ENCODE measurements at regions not wholly inside any gene's neighbourhood (a gene's known extent, or its start where the extent isn't known, plus 50 kb on each side); places are given as distances from the start of the nearest gene placed in this dataset.
A peak's percentile ranks its signal among the peaks of the same experiment; 100 is the strongest.

GRCh38 chr2:103103678-103104077 is 341.8 kb downstream of the TMEM182 start:
- FAIRE-seq: no peak

GRCh38 chr2:103119352-103119751 is 357.5 kb downstream of the TMEM182 start:
- no peak for FAIRE-seq

DNA sequence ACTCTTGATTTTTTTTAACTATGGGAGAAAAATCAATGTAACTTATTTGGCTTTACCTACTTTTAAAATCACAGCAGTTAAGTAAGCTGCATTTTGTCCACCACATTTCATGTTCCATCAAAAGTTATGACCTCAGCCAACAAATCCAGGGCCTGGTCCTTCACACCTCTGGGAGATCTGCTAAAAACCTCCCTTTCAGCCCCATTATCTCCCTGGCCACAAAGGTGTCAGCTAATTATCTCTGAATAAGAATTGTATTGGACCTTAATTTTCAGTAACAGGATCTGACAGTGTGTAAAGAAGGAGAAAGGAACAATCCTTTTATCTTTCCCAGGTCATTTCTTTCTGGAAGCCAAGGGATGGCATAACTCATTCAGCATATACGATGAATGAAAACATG is 359.3 kb downstream of the TMEM182 start:
- no peak for FAIRE-seq

DNA sequence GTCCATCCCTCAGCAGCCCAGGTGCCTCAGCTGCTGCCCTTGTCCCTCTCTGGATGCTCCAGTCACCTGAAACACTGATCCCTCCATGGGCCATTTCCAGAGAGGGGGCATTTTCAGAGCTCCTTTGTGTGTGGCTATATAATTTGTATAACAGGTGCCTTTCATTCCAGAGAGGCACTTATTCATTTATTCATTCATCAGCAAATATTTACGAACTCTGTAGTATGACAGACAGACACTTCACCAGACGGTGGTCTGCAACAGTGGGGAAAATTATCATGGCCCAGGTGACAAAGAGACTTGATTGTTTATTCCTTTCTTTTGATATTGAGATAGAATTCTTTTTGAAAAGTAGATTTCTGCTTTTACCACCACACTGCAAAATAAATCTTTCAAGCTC is 361.7 kb downstream of the TMEM182 start:
- no peak for FAIRE-seq

DNA sequence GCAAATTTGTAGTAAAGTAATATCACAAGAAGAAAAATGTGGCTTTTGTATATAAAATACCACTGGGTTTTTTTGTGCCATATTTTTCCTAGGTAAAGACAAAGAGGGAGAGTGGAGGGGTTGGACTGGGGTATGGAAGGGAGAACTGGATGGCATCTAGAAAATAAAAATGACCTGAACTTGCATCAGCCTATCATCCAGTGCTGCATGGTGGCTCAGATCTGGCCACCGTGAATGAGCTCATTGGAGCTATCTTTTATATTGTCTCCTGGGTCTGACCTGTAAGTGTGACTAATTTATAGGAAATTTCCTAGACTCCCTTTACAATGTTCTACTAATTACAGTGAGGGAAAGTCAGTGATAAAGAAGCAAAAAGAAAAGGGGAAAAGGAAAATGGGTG is 369.0 kb downstream of the TMEM182 start:
- no peak for FAIRE-seq

DNA sequence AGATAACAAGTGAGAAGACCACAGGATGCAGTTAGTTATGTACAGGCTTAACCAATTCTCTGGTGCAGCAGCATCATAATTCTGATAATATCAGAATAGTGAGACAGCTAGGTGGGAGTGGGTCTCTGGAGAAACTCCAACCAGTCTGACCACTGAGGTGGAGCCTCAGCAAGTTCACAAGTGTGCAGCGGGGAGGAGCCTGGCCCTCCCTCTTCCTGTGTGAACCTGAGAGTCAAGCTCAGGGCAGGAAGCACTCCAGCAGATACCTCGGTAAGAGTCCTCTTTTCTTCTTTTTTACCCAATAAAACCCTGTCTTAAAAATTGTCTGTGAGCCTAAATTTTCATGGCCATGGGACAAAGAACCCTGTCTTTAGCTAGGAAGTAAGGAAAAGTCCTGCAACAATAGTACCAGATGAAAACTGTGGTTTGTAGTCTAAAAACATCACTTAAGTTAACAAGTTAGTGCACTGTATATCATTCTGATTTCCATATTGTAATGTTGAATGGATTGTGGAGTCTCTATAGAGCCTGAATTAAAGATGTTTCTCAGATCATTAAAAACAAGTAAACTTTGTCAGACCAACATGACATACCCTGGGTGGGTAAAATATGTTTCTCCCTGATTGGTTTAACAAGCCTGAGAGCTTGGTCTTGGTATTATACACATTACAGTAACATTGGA is 370.8 kb downstream of the TMEM182 start:
- FAIRE-seq: no peak

GRCh38 chr2:103135679-103136078 is 373.8 kb downstream of the TMEM182 start:
- FAIRE-seq: no peak

- FAIRE-seq: no peak
Measured at GRCh38 chr2:103138123-103138901, 376.5 kb downstream of the TMEM182 start.

DNA sequence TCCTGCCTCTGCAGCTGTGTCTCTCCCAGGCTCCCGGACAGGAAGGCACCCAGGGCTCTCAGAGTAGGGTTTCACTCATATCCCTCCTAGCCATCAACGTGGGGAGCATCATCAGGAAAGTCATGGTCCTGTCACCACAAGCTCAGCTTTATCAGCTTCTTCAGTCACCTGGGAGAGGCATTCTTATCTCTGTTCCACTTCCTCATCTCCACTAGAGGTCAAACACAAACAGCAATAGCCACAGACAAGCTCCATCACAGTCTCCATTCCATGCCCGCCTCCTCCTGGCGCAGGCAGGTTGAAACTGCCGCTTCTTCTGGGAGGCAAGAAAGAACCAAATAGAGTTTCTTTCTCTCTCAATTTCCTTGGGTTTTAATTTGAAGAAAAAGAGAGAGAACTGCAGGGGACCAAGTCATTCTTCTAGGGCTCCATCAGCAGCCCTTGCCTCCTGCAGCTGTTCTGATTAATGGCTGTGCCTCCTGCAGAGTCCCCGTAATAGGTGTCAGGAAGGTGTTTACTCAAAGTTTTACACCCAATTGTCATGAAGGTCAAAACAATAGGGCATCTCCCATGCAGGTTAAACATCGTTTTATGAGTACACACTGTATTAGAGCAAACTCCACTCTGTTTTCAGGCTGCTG is 377.9 kb downstream of the TMEM182 start:
- no peak for FAIRE-seq

- no peak for FAIRE-seq
Measured at GRCh38 chr2:103144837-103145236, 383.0 kb downstream of the TMEM182 start.

DNA sequence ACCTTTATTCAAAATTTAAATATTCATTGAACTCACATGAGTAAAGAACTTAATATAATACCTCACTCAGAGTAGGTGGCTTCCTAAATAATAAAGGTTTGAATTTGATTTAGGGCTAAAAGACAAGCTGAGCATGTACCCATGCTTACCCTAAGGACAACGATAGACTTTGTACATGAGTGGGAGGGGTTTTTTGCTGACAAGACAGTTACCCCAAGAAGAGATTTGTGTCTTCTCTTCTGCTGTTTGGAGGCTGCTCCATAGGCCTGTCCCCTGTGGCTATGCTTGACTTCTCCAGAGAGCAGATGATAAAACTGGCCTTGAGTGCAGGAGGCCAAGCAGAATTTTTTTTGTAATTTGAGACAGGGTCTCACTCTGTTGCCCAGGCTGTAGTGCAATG is 383.9 kb downstream of the TMEM182 start:
- FAIRE-seq: no peak

DNA sequence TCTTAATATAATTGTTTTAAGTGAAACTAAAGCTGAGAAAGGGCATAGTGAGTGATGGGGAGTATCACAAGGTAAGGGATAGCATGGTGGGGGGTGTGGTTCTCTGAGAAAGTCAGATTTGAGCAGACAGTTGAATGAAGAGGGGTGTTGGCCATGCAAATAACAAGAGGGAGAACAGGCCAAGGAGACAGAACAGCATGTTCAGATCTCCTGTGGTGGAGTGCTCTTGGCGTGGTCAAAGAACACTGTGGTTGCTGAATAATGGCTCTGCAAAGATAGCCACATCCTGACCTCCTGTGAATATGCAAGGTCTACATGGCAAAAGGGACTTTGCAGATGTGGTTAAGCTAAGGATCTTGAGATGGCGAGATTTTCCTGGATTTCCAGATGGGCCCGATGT is 389.2 kb downstream of the TMEM182 start:
- no peak for FAIRE-seq

DNA sequence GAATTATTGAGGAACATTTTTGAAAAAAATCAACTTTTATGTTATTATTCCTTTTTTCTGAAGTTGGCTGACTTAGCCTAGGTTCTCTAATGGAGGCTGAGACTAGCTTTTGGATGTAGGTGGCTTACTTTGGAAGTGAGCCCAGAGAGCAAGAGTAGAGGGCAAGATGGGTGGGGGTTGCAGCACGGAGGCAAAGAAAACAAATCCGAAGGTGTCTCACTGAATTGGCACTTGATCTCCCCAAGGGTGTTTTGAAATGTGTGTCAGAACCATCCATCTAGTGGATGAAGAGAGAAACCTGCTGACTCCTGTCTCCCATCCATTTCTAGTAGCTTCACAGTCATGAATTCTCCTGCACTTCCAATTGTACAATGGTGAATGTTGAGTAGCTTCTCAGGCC is 390.7 kb downstream of the TMEM182 start:
- no peak for FAIRE-seq

DNA sequence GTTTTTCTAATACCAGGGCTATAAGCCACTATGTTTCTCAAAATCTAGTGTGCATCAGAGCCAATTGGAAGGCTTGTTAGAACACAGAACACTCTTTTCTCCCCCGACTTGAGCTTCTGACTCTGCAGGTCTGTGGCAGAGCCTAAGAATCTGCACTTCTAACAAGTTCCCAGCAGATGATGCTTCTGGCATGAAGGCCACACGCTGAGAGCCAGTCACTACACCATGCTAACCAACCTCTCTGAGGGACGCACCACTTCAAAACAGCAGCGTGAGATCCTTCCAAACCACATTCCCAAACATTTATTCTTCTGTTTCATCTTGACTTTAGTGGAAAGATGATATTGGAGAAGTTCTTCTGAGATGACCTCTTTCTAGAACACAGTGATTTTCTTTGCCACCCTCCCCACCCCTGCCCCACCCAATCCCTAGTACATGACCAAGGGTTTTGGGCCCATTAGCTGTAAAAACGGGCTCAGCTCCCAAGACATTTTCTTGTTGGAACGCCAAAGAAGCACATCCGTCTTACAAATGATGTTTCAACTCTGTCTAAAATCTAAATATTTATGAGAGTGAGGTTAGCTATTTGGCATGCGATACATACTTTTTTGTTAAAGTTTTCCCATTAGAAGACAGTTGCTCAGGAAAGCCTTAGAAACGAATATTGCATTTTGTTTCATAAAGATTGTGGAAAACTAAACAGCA is 391.9 kb downstream of the TMEM182 start:
- no peak for FAIRE-seq

- no peak for FAIRE-seq
Measured at GRCh38 chr2:103155308-103155707, 393.5 kb downstream of the TMEM182 start.

GRCh38 chr2:103159018-103159417 is 397.2 kb downstream of the TMEM182 start:
- FAIRE-seq: no peak

DNA sequence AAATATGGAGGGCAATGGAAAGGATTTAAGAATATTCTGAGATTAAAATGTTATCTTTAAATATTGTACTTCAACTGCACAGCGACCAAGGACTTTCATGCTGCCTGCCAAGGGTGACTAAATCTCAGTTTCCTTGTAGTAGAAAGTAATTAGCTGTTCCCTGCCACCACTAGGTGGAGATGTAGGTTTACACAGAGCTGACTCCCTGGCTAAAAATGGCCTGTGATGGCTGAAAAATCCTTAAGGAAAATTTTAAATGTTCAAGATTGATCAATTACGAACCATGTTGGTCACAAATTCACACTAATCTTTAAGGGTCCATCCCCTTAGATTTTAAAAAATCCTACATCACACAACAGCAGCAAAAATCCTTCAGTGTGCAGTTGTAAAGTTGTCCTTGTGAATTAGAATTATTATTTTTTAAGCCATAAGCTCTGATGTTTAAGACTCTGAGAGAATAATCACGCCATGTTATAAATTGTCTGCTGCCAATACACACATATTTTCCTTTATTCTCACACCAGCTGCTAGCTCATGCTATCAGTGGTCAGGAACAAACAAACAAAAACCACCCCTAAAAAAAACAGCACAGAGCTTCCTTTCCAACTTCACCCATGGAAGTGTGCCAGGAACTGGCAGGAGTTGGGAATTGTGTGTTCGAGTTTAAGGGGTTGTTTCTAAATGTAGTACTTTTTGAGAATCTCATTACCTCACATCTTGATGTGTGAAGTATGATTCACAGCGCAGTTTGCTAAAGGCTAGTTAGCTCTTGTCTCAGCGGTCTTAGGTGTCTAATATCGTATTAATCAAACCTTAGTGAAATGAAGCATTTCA is 399.8 kb downstream of the TMEM182 start:
- FAIRE-seq: peak; percentile 85

DNA sequence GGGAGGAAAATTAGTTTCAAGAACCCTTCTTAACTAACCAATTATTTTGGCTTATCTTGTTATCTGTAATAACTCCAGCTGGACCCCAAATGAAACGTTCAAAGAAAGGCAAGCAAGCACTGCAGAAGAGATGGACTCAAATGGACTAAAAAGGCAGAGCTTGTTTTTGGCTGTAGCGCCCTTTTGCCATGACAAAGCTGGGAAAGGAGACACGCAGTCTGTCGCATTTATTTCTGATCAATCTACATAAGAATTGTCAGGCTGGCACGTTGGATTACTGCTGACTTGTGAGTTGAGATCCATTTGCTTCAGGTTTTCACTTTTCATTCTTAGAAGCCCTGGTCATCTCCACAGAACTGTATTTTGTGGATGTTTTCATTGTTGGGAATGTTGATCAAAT is 402.9 kb downstream of the TMEM182 start:
- FAIRE-seq: no peak

- FAIRE-seq: no peak
Measured at GRCh38 chr2:103165836-103166235, 404.0 kb downstream of the TMEM182 start.

DNA sequence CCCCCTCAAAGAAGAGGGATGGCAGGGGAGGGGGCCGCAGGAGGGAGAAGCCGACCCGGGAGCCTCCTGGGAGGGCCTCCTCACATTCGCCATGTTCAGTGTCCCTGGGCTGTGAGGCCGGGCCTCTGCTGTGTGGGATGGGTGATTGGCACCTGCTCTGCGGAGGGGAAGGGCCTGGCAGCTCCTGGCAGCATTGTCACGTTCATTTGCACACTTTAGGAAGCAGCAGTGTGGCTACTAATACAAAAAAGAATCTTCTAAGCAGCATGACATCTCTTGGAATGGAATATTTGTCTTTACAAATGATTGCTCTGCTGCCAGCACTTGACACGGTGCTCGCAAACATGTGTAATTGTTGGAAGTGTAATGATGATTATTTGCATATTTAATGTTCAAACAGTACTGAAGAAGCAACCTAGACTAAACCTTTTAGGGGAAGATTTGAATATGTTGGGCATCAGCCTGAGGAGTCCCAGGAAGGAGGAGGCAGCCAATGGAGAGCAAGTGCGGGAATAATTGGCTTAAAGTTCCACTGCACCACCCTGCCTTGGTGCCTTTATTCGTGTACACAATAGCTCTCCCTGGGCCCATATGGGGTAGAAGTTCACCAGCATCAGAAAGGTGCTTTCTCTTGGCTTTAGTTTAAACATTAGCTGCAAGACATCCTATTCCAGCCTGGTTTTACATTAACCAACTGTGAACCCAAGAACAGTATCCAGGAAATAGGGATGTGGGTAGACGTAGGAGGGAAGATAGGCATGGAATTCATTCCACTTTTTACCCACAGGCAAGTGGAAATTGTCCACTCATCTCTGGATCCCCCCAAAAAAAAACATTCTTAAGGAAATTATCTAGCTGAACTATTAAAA is 404.9 kb downstream of the TMEM182 start:
- FAIRE-seq: no peak

DNA sequence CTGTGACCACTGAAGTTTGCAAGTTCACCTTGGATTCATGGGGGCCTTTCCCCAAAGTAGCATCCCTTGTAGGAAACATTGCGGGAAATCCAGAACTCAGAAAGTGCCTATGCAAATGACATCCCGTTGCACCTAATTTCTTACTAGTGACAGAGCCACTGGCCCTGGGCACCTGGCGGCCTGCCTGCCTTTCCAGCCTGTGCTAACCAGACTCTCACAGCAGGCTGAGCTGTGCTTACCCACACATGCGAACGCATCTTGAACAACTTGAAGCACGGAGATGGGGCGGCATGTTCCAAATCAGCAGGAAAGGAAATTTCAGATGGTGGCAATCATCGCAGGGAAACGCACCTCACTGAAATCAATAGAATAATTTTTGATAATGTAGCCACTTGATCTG is 405.8 kb downstream of the TMEM182 start:
- no peak for FAIRE-seq

GRCh38 chr2:103169861-103170260 is 408.0 kb downstream of the TMEM182 start:
- FAIRE-seq: no peak

Measured in islet of Langerhans (tissue), 1 donor.